Gastrocnemius medialis (tissue), 4 donors: ENCODE measurements at regions not wholly inside any gene's neighbourhood (a gene's known extent, or its start where the extent isn't known, plus 50 kb on each side); places are given as distances from the start of the nearest gene placed in this dataset.

Source experiments
- ATAC-seq, 2 donors: fragments of 150-250 bp; one replicate each; pipeline ENCODE4 v1.9.1; 2016
- DNase-seq, 2 donors: peaks; one replicate each; pipeline ENCODE4 v3.0.0-alpha.2; 2019
- H3K27ac ChIP-seq, 4 donors: fragments of 200-600 bp; sonication (generic); 1 replicate in 1 of 4; 2 replicates in 3 of 4; pipeline ENCODE4 v1.5.1; 2016 to 2018; ENCODE audit warnings: mild to moderate bottlenecking in 2 of 4, moderate library complexity in 1 of 4
- H3K27me3 ChIP-seq, 3 donors: fragments of 200-600 bp; sonication (generic) in 2 of 3; 1 replicate in 1 of 3; 2 replicates in 2 of 3; pipeline versions ENCODE4 v1.5.1 to v1.6.0; 2016 to 2019; ENCODE audit warnings: mild to moderate bottlenecking in 1 of 3, moderate library complexity in 1 of 3
- H3K36me3 ChIP-seq, 2 donors: fragments of 200-600 bp; sonication (generic) in 1 of 2; one replicate each; pipeline ENCODE4 v1.5.1; 2017 to 2018
- H3K4me1 ChIP-seq, 2 donors: fragments of 200-600 bp; sonication (generic) in 1 of 2; one replicate each; pipeline ENCODE4 v1.5.1; 2016 to 2017; ENCODE audit warnings: mild to moderate bottlenecking in 2 of 2
- H3K4me3 ChIP-seq, 4 donors: fragments of 200-600 bp; sonication (generic) in 3 of 4; 1 replicate in 1 of 4; 2 replicates in 3 of 4; pipeline ENCODE4 v1.5.1; 2016 to 2019; ENCODE audit warnings: mild to moderate bottlenecking in 2 of 4
- H3K9me3 ChIP-seq, 3 donors: fragments of 200-600 bp; sonication (generic) in 2 of 3; 1 replicate in 1 of 3; 2 replicates in 2 of 3; pipeline ENCODE4 v1.5.1; 2016 to 2019
- POLR2A ChIP-seq, 2 donors: fragments of 450-650 bp; IDR thresholded peaks; one replicate each; pipeline ENCODE4 v1.6.1; 2017; ENCODE audit warnings: antibody characterized with exemption in 2 of 2, mild to moderate bottlenecking in 2 of 2, moderate library complexity in 2 of 2
- in situ Hi-C, 4 donors: fragments of 200-750 bp; cut with MboI; loops; one replicate each; pipeline versions ENCODE4 v1.15.0 to v1.8.0; 2017; ENCODE audit warnings: low sequenced_read_pairs in 4 of 4
- intact Hi-C: fragments of 100-400 bp; cut with DNase I; formaldehyde crosslinking; loops from one replicate; pipeline ENCODE4 v1.15.1; 2023; ENCODE audit warnings: low total_unique reads
- TF ChIP-seq, protein P1 (sequence below), 5 experiments: fragments of 450-650 bp in 3 of 5; fragments of 200-600 bp in 2 of 5; sonication (generic) in 2 of 5; IDR thresholded peaks in 4 of 5; conservative IDR thresholded peaks in 1 of 5; 1 replicate in 4 of 5; 2 replicates in 1 of 5; pipeline ENCODE4 v1.5.1; 2016 to 2019; ENCODE audit warnings: antibody characterized with exemption in 5 of 5, mild to moderate bottlenecking in 3 of 5, moderate library complexity in 3 of 5

DNA sequence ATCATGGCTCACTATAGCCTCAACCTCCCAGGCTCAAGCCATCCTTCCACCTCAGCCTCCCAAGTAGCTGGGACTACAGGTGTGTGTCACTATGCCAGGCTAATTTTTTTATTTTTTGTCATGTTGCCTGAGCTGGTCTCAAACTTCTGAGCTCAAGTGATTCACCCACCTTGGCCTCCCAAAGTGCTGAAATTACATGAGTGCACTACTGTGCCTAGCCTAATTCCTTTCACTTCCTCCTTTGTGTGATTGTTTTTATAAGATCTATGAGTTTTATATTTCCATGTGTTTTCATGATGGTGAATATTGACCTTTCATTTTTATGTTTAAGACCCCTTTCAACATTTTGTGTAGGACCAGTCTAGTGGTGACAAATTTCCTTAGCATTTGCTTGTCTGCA is 55.2 kb upstream of the IL12B start:
- no peak for DNase-seq
- no peaks in the 10 kb centered on the region for H3K36me3 ChIP-seq
- H3K9me3 ChIP-seq: no peaks in the 10 kb centered on the region
- H3K4me1 ChIP-seq: no peaks in the 10 kb centered on the region
- H3K4me3 ChIP-seq: no peak overlapping the region
- H3K27me3 ChIP-seq: no peaks in the 10 kb centered on the region
- intact Hi-C loops: no loop called here
- TF ChIP-seq, protein P1, sequence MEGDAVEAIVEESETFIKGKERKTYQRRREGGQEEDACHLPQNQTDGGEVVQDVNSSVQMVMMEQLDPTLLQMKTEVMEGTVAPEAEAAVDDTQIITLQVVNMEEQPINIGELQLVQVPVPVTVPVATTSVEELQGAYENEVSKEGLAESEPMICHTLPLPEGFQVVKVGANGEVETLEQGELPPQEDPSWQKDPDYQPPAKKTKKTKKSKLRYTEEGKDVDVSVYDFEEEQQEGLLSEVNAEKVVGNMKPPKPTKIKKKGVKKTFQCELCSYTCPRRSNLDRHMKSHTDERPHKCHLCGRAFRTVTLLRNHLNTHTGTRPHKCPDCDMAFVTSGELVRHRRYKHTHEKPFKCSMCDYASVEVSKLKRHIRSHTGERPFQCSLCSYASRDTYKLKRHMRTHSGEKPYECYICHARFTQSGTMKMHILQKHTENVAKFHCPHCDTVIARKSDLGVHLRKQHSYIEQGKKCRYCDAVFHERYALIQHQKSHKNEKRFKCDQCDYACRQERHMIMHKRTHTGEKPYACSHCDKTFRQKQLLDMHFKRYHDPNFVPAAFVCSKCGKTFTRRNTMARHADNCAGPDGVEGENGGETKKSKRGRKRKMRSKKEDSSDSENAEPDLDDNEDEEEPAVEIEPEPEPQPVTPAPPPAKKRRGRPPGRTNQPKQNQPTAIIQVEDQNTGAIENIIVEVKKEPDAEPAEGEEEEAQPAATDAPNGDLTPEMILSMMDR (IDR thresholded peaks at IDR 0.05 in 4 of 5, conservative IDR thresholded peaks at IDR 0.05 in 1 of 5): no peak
- in situ Hi-C loops: no loop called here
- ATAC-seq: no peak
- H3K27ac ChIP-seq: no peak overlapping the region

DNA sequence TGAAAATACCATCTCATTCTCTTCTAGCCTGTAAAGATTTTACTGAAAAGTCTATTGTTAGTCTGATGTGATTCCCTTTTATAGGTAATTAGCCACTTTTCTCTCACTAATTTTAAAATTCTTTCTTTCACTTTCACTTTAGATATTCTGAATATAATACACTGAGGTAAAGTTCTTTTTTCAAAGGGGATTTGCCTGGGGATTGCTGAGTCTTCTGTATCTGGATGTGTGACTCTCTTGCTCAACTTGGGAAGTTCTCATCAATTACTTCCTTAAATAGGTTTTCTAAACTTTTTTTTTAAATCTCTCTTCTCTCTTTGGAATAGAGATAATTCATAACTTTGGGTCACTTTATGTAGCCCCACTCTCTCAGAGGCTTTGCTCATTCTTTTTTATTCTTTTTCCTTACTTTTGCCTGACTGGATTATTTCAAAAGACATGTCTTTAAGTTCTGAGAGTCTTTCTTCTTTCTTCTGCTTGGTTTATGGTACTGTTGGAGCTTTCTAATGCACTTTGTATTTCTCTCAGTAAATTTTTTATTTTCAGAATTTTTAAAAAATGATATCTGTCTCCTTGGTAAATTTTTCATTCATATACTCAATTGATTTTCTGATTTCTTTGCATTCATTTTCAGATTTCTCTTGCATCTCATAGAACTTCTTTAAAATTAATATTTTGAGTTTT is 55.9 kb upstream of the IL12B start:
- Histone ChIP-seq H3K27ac (no peak overlapping the region), H3K4me1 (no peaks in the 10 kb centered on the region), H3K27me3 (no peaks in the 10 kb centered on the region), H3K36me3 (no peaks in the 10 kb centered on the region), H3K4me3 (no peak overlapping the region), H3K9me3 (no peaks in the 10 kb centered on the region)
- TF ChIP-seq POLR2A (IDR thresholded peaks at IDR 0.05): no peak
- TF ChIP-seq, protein P1 (IDR thresholded peaks at IDR 0.05 in 4 of 5, conservative IDR thresholded peaks at IDR 0.05 in 1 of 5): no peak
- no peak for DNase-seq
- in situ Hi-C loops: no loop called here
- intact Hi-C loops: no loop called here
- ATAC-seq: no peak

DNA sequence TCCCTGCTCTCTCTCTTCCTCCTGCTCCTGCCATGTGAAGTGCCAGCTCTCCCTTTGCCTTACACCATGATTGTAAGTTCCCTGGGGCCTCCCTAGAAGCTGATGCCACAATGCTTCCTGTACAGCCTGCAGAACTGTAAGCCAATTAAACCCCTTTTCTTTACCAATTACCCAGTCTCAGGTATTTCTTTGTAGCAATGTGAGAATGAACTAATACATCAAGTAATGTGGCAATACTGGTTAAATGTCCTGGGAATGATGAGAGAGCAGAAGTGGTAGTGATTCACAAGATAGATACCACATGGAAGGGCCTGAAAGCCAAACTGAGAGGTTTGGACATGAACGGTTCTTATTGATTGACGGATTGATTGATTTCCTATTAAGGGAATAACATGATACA is 62.6 kb upstream of the IL12B start:
- intact Hi-C loops (no loop called here), in situ Hi-C loops (no loop called here)
- H3K27ac ChIP-seq: no peak overlapping the region
- H3K9me3 ChIP-seq: no peaks in the 10 kb centered on the region
- ATAC-seq (no peak), DNase-seq (no peak)
- no peaks in the 10 kb centered on the region for H3K4me1 ChIP-seq
- TF ChIP-seq, protein P1 (IDR thresholded peaks at IDR 0.05 in 4 of 5, conservative IDR thresholded peaks at IDR 0.05 in 1 of 5): no peak
- no peak for TF ChIP-seq POLR2A (IDR thresholded peaks at IDR 0.05)
- no peaks in the 10 kb centered on the region for H3K27me3 ChIP-seq
- no peaks in the 10 kb centered on the region for H3K36me3 ChIP-seq
- no peak overlapping the region for H3K4me3 ChIP-seq

DNA sequence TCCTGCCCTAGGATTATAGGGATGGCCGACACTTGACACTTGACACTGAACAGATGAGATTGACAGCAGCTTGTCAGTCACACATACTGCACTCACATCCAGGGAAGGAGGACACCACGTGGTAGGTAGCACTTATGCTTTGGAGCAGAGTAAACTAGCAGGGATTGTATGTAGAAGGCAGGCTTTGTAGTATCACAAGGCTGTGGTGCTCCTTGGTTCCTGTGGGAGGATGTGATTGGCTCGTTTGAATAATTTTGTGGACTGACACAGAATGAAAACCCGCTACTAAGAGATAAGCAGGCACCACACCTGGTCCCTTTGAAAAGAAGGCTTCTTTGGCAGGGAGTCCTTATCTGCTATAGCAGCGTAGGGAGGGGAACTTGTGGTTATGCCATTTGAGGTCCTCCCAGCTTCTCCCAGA is 63.6 kb upstream of the IL12B start:
- TF ChIP-seq POLR2A (IDR thresholded peaks at IDR 0.05): no peak
- TF ChIP-seq, protein P1 (IDR thresholded peaks at IDR 0.05 in 4 of 5, conservative IDR thresholded peaks at IDR 0.05 in 1 of 5): no peak
- no peaks in the 10 kb centered on the region for H3K9me3 ChIP-seq
- ATAC-seq (no peak), DNase-seq (no peak)
- intact Hi-C loops: no loop called here
- no peaks in the 10 kb centered on the region for H3K4me1 ChIP-seq
- in situ Hi-C loops: no loop called here
- H3K27ac ChIP-seq: no peak overlapping the region
- H3K36me3 ChIP-seq: no peaks in the 10 kb centered on the region
- no peaks in the 10 kb centered on the region for H3K27me3 ChIP-seq
- H3K4me3 ChIP-seq: no peak overlapping the region

DNA sequence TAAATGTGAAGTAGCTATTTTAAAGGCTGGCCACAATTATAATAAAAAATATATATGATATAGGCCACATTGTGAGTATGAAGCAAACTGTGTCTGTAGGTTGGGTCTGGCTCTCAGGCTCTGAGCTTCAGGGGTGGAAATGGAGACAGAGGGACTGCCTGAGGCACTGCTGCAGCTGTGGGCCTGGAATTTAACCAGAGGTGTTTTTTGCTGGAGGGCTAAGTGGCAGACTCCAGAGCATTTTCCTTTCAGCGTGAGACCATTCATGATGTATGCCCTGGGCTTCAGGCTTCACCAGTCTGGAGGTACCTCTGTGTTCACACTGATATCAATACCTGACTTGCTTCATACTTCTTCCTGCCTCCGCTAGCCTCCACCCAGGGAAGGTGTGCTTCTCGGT is 64.9 kb upstream of the IL12B start:
- Histone ChIP-seq H3K27ac (no peak overlapping the region), H3K4me3 (no peak overlapping the region), H3K27me3 (no peaks in the 10 kb centered on the region), H3K4me1 (no peaks in the 10 kb centered on the region), H3K36me3 (no peaks in the 10 kb centered on the region), H3K9me3 (no peaks in the 10 kb centered on the region)
- ATAC-seq (no peak), DNase-seq (no peak)
- in situ Hi-C loops: no loop called here
- TF ChIP-seq, protein P1 (IDR thresholded peaks at IDR 0.05 in 4 of 5, conservative IDR thresholded peaks at IDR 0.05 in 1 of 5): no peak
- no peak for TF ChIP-seq POLR2A (IDR thresholded peaks at IDR 0.05)
- intact Hi-C loops: no loop called here
